Cardiac septum (tissue), 1 donor: ENCODE measurements at regions not wholly inside any gene's neighbourhood (a gene's known extent, or its start where the extent isn't known, plus 50 kb on each side); places are given as distances from the start of the nearest gene placed in this dataset.

Experiments used
- DNase-seq: peaks from one replicate; pipeline ENCODE4 v3.0.0-alpha.2; 2020; ENCODE audit warnings: low spot score
- intact Hi-C: fragments of 100-400 bp; cut with DNase I; formaldehyde crosslinking; loops from one replicate; pipeline ENCODE4 v1.14.0; 2022
- donor health status: DM: no; HTN: no; CAD: no.

- intact Hi-C loops, result loop anchor here (10.0 kb wide), 2 partner anchors 102 to 528 kb away; no protein-coding TSS in a partner anchor
- no peak for DNase-seq
Observed at GRCh38 chr16:11492808-11493530, 93.8 kb downstream of the LITAF start.

GRCh38 chr16:11493531-11493929 lies 93.2 kb downstream of the LITAF start:
- intact Hi-C loops, result loop anchor here (10.0 kb wide), 2 partner anchors 101 to 529 kb away; no protein-coding TSS in a partner anchor
- DNase-seq, result no peak

DNA sequence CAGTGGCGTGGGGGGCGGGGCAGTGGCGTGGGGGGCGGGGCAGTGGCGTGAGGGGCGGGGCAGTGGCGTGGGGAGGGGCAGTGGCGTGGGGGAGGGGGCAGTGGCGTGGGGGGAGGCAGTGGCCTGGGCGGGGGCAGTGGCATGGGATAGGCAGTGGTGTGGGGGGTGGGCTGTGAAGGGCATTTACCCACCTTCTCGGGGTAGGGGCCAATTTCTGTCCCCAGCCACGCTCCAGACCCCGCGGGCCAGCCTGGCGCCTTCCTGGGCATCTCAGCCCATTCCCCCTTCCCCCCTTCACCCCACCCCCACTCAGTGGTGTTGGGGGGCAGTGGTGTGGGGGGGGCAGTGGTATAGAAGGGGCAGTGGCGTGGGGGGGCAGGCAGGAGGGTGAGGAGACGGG lies 92.7 kb downstream of the LITAF start:
- DNase-seq, result no peak
- intact Hi-C loops, result loop anchor here (10.0 kb wide), 2 partner anchors 101 to 529 kb away; no protein-coding TSS in a partner anchor

DNA sequence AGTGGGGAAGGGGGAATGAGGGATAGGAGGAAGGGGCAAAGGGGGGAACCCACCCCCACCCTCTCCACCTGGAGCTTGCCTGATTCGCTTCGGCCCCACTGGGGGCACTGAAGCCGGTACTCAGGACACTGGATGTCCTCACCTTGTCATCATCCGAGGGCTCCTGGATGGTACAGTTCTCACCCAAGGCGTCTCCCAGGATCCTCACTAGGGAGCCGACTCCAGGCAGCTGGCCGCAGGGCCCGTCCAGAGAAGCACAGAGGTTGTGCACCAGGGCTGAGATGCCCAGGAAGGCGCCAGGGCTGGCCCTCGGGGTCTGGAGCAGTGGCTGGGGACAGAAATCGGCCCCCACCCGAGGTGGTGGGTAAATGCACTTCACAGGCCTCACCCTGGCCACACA lies 92.3 kb downstream of the LITAF start:
- intact Hi-C loops, result loop anchor here (10.0 kb wide), 2 partner anchors 100 to 530 kb away; no protein-coding TSS in a partner anchor

GRCh38 chr16:11495066-11495407 lies 91.7 kb downstream of the LITAF start:
- no peak for DNase-seq
- intact Hi-C loops, result loop anchor here (10.0 kb wide), 2 partner anchors 100 to 530 kb away; no protein-coding TSS in a partner anchor

More for the DNA sequence above, 92.3 kb downstream of the LITAF start:
- DNase-seq, result no peak
